ENCODE measurements at regions not wholly inside any gene's neighbourhood (a gene's known extent, or its start where the extent isn't known, plus 50 kb on each side); places are given as distances from the start of the nearest gene placed in this dataset.

DNA sequence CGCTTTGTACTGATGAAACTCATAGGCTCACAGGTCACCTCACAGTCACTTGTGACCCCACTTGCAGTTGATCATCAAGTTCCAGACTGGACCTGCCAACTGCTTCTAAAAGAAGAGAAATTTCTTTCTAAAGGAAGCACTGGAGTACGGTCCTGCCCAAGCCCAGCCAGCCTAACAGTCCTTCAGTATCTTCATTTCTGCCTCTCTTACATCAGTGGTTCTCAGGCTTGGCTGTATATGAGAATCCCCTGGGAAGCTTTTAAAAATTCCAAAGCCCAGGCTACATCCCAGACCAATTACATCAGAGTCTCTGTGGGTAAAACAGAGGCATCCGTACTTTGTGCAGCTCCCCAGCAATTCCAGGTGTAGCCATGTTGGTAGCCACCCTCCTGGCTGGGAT, 282.1 kb downstream of the NFIB start:
- DNase-seq: no peak

GRCh38 chr9:14031060-14031414, 282.9 kb downstream of the NFIB start:
- no peak for DNase-seq

DNA sequence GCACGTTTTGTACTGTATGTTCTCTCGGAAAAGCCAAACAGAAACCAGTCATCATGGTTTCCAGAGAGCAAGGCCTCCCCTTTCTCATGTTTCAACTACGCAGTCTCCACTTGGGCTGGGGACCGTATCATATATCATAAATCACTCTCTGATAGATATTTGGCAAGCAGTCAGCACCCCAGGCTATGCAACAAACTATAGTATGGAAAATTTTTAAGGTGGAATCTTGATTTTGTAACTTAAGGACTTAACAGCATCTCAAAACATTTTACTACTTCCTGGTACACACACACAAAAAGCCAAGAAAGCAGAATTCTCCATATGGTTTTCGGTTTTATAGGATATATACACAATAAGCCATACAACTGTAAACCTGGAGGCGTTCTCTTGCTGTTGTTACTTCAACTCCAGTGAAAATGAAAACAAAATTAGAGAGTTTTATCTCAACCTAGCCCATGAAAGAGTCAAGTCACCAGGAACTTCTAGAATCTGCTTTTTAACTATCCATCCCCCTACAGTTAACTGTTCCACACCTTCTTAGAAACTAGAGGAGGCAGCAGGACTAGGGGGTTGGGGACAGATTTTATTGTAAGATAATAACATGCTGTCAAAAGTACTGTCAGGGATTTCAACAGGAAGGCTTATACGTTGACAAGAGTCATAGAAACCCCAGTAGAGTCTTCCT, 283.4 kb downstream of the NFIB start:
- DNase-seq: no peak

DNA sequence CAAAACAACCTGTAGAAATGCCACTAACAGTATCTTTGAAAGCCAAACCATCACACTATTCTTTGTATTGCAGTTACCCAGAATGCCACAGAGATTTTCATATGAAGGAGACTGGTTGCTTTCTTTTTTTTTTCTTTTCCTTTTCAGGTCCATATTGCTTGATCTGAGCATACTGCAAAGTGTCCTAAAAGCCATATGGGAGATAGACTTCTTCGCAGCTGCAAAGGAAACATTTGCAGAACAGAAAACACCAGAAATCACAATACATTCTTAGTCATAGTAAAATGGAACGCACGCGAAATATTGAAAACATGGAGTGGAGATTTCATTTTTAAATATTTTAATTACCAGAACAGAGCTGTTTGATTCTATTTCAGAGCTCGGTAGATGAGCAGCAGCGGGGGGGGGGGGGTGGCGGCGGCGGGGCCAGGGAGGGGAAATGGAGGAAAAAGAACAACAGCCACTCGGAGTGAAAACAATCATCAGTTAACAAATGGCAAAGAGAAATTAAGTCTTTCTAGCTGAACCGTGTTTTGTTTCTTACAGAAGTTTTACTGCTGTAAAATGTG, 284.1 kb downstream of the NFIB start:
- no peak for DNase-seq

- DNase-seq: no peak
These were observed 286.7 kb downstream of the NFIB start for GRCh38 chr9:14027116-14027800.

- DNase-seq: no peak
These were observed 288.2 kb downstream of the NFIB start for GRCh38 chr9:14025741-14026140.

GRCh38 chr9:14023285-14023684, 290.7 kb downstream of the NFIB start:
- DNase-seq: no peak

GRCh38 chr9:14021871-14022525, 291.9 kb downstream of the NFIB start:
- DNase-seq: no peak

DNA sequence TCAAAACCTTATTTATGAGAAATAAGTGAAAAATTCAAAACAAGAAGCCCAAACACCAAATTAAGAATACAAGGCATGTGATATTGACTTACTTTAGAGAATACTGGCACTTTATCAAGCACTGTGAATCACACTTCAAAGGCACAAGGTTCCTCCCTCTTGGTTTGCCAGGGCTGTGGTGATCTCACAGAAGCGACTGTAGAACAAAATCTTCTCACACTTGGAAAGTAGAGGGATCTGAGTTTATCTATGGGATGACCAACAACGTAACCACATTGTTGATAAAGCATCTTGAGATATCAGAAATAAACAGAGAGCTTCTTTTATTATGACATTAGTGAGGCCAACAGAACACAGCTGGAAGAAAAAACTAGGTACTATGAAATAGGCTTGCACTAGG, 295.9 kb downstream of the NFIB start:
- no peak for DNase-seq

DNA sequence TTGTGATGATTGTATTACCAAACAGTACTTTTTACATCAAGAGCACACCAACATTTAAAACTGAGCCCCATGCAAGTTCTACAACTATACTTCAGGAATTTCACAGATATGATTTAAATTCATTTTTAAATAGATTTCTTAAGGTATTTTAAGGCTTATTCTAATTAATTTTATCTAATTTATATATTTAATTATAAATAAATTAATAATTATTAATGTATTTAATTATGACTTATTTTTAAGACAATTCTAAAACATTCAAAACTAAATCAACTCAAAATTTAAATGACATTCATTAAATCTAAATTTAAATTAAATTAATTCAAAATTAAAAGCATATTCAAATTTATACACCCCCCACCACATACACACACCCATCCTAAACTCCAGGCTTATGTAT, 299.2 kb downstream of the NFIB start:
- DNase-seq: no peak

GRCh38 chr9:14014218-14014617, 299.7 kb downstream of the NFIB start:
- no peak for DNase-seq

DNA sequence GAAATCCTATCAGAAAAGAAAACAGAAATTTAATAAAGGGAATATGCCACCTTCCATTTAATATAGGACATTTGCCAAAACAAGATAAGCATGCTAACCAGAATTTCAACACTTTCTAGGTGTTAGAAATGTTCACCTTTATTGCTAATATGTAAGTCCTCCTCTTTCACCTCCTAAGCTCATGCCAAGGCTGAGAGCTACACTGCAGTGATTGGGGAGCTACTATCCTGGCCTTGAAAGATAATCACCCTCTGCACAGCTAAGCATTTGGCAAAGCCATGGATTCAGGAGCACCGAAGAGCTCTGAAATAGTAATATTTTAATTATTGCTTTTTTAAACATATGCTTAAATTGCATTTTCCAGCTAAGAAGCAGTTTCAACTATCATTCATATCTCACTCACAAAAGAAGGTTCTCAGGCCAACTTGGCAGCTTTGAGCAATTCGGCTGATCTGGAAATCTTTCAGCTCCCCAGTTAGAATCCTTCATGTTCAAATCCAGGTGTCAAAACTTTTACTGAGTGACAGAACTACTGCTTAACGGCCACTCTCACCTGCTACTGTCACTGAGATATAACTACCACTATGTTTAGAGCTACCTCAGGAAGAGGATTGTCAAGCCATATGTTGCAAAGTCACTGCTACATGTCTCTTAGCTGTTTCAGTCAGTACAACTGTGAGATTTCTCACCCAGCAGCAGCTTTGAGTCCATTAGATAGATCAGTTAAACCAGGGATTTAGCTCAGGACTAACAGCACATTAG, 302.0 kb downstream of the NFIB start:
- no peak for DNase-seq

- DNase-seq: no peak
These were observed 306.7 kb downstream of the NFIB start for GRCh38 chr9:14007190-14007769.

GRCh38 chr9:14006386-14007187, 307.4 kb downstream of the NFIB start:
- no peak for DNase-seq

- DNase-seq: no peak
These were observed 309.8 kb downstream of the NFIB start for GRCh38 chr9:14004110-14004509.

GRCh38 chr9:13994240-13994639, 319.7 kb downstream of the NFIB start:
- no peak for DNase-seq

DNA sequence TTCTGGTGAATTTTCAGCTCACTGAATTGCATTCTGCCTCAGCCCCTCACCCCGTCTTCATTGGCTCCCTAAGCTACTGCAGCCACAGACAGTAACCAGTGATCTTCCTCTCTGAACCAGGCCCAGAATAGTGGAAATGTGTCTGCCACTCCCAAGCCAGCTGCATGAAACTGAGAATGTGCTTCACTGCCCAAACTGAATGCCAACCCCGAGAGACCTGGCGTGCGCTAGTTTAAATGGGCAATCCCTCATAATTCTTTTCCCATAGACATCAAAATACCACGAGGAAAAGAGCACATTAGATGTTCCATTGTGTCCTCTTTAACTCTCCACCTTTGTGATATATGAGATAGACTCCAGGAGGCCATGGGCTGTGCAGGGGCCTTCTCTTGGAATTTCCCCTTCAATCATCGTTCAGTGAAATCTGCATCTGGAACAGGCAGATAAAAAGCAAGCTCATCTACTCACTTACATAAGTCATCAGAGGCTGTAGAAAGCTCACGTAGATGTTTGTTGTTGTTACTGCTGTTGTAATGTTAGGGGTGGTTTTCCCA, 320.2 kb downstream of the NFIB start:
- no peak for DNase-seq

- DNase-seq: no peak
These were observed 321.5 kb downstream of the NFIB start for GRCh38 chr9:13992138-13993088.

- no peak for DNase-seq
These were observed 322.5 kb downstream of the NFIB start for GRCh38 chr9:13991395-13991794.

DNA sequence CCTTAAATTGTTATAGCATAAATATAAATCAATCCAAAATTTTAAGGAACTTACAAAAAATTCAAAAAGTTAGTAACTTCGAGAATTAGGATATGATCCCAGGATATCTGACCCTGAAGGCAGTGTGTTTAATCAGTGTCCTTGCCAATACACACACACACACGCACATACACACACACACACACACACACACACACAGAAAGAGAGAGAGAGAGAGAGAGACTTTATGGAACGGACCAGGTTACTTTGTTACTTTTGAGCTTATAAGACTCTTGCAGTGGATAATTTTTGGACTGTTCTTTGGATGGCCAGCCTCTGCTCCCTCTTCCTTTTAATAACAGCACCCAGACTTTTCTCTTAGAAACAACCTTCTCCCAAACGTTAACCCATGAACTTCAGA, 322.9 kb downstream of the NFIB start:
- no peak for DNase-seq

DNA sequence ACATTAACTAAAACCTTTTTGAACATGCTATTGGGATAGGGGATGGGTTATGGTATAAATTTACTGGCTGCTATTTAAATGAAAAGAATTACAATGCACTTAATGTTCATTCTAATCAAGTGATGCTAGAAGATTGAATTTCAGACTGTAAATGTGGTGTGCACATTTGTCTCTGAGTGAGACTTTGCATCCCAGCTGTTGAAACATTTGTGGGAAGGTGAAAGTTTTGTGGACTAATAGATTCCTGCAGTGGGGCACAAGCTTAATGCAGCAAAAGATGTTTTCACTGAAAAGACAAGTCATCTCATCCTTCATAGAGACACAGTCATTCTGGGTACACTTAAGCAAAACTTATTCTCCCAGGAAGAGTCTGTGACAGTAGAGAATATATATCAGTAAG, 323.6 kb downstream of the NFIB start:
- DNase-seq: no peak
